HCT116 (cell line): ENCODE measurements at regions not wholly inside any gene's neighbourhood (a gene's known extent, or its start where the extent isn't known, plus 50 kb on each side); places are given as distances from the start of the nearest gene placed in this dataset.

Experiments used
- ATAC-seq: fragments of 200-7000 bp; cut with Tn5 transposase; 2 replicates; pipeline ENCODE4 v1.9.1; 2020; ENCODE audit warnings: mild to moderate bottlenecking, moderate library complexity
- BruUV-seq: library from RNA; stranded (reverse); fragments of 400-500 nt; replicated peaks from 2 replicates; lab custom pipeline; 2021; lab: Mats Ljungman, UMichigan
- CTCF ChIA-PET: fragments of 300-600 bp; sonication (Branson Sonifier 250); formaldehyde crosslinking; loops from one replicate; lab custom pipeline; 2021; ENCODE audit warnings: antibody characterized with exemption; lab: Charles Lee
- POLR2A ChIA-PET: fragments of 300-600, 350-600 bp; sonication (Branson Sonifier 250); formaldehyde crosslinking; loops from one replicate; lab custom pipeline; 2021; ENCODE audit warnings: antibody characterized with exemption; lab: Charles Lee
- RAD21 ChIA-PET, 2 experiments: fragments of 300-600 bp; sonication (Branson Sonifier 250); formaldehyde crosslinking; loops; one replicate each; lab custom pipeline; 2023; ENCODE audit warnings: low total read pairs in 2 of 2; ENCODE audit not compliant: uncharacterized antibody in 2 of 2, unreplicated experiment in 2 of 2, low non-redundant PET in 1 of 2; lab: Charles Lee
- DNase-seq: peaks from one replicate; pipeline ENCODE4 v3.0.0-alpha.2; 2010; ENCODE audit warnings: low read depth, low spot score
- H2AFZ ChIP-seq: fragments of 200-600 bp; shearing (Covaris generic), sonication (generic); 2 replicates; pipeline ENCODE4 v1.6.1; 2017; ENCODE audit warnings: low read depth, mixed run types, mixed read lengths, antibody characterized with exemption, low read length; ENCODE audit not compliant: poor library complexity, severe bottlenecking
- H3K27ac ChIP-seq: 2 replicates; pipeline ENCODE4 v1.5.1; 2012; ENCODE audit warnings: low read depth, low read length
- H3K27me3 ChIP-seq: fragments of 200-600 bp; sonication (generic); 2 replicates; pipeline ENCODE4 v1.6.1; 2016; ENCODE audit warnings: mixed run types, low read length, mixed read lengths; ENCODE audit not compliant: insufficient read depth
- H3K36me3 ChIP-seq, 2 experiments: fragments of 200-500 bp in 1 of 2; fragments of 200-600 bp in 1 of 2; sonication (Bioruptor generic) in 1 of 2; sonication (generic) in 1 of 2; 2 replicates each; pipeline versions ENCODE4 v1.5.1 to v1.6.1; 2014 to 2016; ENCODE audit warnings: low read length in 2 of 2, inconsistent platforms in 1 of 2, mixed read lengths in 1 of 2, mixed run types in 1 of 2; ENCODE audit not compliant: insufficient read depth in 2 of 2, control insufficient read depth in 1 of 2
- H3K4me1 ChIP-seq, 2 experiments: fragments of 200-600 bp in 1 of 2; sonication (generic) in 1 of 2; 2 replicates each; pipeline versions ENCODE4 v1.5.1 to v1.6.1; 2012 to 2017; ENCODE audit warnings: low read length in 2 of 2, inconsistent platforms in 1 of 2, mild to moderate bottlenecking in 1 of 2, mixed read lengths in 1 of 2, mixed run types in 1 of 2, moderate library complexity in 1 of 2; ENCODE audit not compliant: insufficient read depth in 2 of 2, control insufficient read depth in 1 of 2
- H3K4me2 ChIP-seq: fragments of 200-600 bp; sonication (generic); 2 replicates; pipeline ENCODE4 v1.6.1; 2017; ENCODE audit warnings: mixed run types, low read length, mixed read lengths
- H3K4me3 ChIP-seq, 2 experiments: fragments of 200-600 bp in 1 of 2; sonication (generic) in 1 of 2; replicated peaks in 1 of 2; 2 replicates each; pipeline ENCODE4 v1.5.1; 2011 to 2016; ENCODE audit warnings: low read length in 2 of 2, control low read depth in 1 of 2, low read depth in 1 of 2, mild to moderate bottlenecking in 1 of 2, mixed read lengths in 1 of 2, mixed run types in 1 of 2
- H3K79me2 ChIP-seq: fragments of 200-600 bp; sonication (generic); 2 replicates; pipeline ENCODE4 v1.6.1; 2017; ENCODE audit warnings: mild to moderate bottlenecking, mixed run types, low read length, moderate library complexity, mixed read lengths; ENCODE audit not compliant: insufficient read depth
- H3K9ac ChIP-seq: fragments of 200-600 bp; sonication (generic); 2 replicates; pipeline ENCODE4 v1.6.1; 2016; ENCODE audit warnings: low read length, mixed read lengths
- H3K9me2 ChIP-seq: fragments of 200-600 bp; sonication (generic), shearing (Covaris generic); 2 replicates; pipeline ENCODE4 v1.6.1; 2017; ENCODE audit warnings: mixed run types, mild to moderate bottlenecking, moderate library complexity; ENCODE audit not compliant: insufficient read depth
- H3K9me3 ChIP-seq, 2 experiments: fragments of 200-500 bp in 1 of 2; fragments of 200-600 bp in 1 of 2; sonication (Bioruptor generic) in 1 of 2; sonication (generic) in 1 of 2; 2 replicates each; pipeline ENCODE4 v1.6.1; 2014 to 2017; ENCODE audit warnings: low read length in 2 of 2, mixed read lengths in 2 of 2, inconsistent platforms in 1 of 2, low read depth in 1 of 2, mild to moderate bottlenecking in 1 of 2, mixed run types in 1 of 2, moderate library complexity in 1 of 2; ENCODE audit not compliant: control insufficient read depth in 1 of 2, insufficient read depth in 1 of 2
- H4K20me1 ChIP-seq: fragments of 200-600 bp; sonication (generic), shearing (Covaris generic); 2 replicates; pipeline ENCODE4 v1.6.1; 2017; ENCODE audit warnings: mixed run types, mild to moderate bottlenecking, moderate library complexity; ENCODE audit not compliant: insufficient read depth
- CEBPB ChIP-seq: IDR thresholded peaks from 2 replicates; pipeline ENCODE4 v1.6.1; 2012; ENCODE audit warnings: low read depth
- EGR1 ChIP-seq: IDR thresholded peaks from 2 replicates; pipeline ENCODE4 v1.6.1; 2012; ENCODE audit warnings: low read depth
- EZH2 ChIP-seq: fragments of 200-600 bp; sonication (generic); IDR thresholded peaks from 2 replicates; pipeline ENCODE4 v1.6.1; 2017; ENCODE audit warnings: antibody characterized with exemption, mixed run types
- EZH2phosphoT487 ChIP-seq: fragments of 200-600 bp; IDR thresholded peaks from 2 replicates; pipeline ENCODE4 v1.6.1; 2018; ENCODE audit warnings: antibody characterized with exemption, borderline replicate concordance
- FOSL1 ChIP-seq: IDR thresholded peaks from 2 replicates; pipeline ENCODE4 v1.6.1; 2012; ENCODE audit warnings: low read depth
- POLR2AphosphoS5 ChIP-seq: IDR thresholded peaks from 2 replicates; pipeline ENCODE4 v1.6.1; 2011; ENCODE audit warnings: mild to moderate bottlenecking, low read depth, low read length, moderate library complexity
- RAD21 ChIP-seq: IDR thresholded peaks from 2 replicates; pipeline ENCODE4 v1.6.1; 2012; ENCODE audit warnings: low read depth, mild to moderate bottlenecking
- REST ChIP-seq: IDR thresholded peaks from 2 replicates; pipeline ENCODE4 v1.6.1; 2012; ENCODE audit warnings: low read depth
- SIN3A ChIP-seq: IDR thresholded peaks from 2 replicates; pipeline ENCODE4 v1.6.1; 2012; ENCODE audit warnings: low read depth
- SP1 ChIP-seq: IDR thresholded peaks from 2 replicates; pipeline ENCODE4 v1.6.1; 2012; ENCODE audit warnings: low read depth
- SRF ChIP-seq: IDR thresholded peaks from 2 replicates; pipeline ENCODE4 v1.6.1; 2012; ENCODE audit warnings: low read depth
- TCF7L2 ChIP-seq: IDR thresholded peaks from 2 replicates; pipeline ENCODE4 v1.7.0; 2011; ENCODE audit warnings: borderline replicate concordance, inconsistent platforms; ENCODE audit not compliant: insufficient read depth, insufficient read length; ENCODE audit errors: extremely low read depth
- YY1 ChIP-seq: IDR thresholded peaks from 2 replicates; pipeline ENCODE4 v1.6.1; 2011; ENCODE audit warnings: low read length, low read depth, moderate library complexity, mild to moderate bottlenecking; ENCODE audit not compliant: insufficient replicate concordance; ENCODE audit errors: extremely low read depth
- intact Hi-C: fragments of 100-400 bp; cut with micrococcal nuclease; formaldehyde crosslinking; loops from 2 replicates; pipeline ENCODE4 v1.10.0; 2022
- TF ChIP-seq, protein P1 (sequence below): IDR thresholded peaks from 2 replicates; pipeline ENCODE4 v1.6.1; 2012

- H4K20me1 ChIP-seq = no peaks in the 10 kb centered on the region
- TF ChIP-seq FOSL1 (no peak), SIN3A (no peak), REST (no peak), EZH2 (no peak), EZH2phosphoT487 (no peak), SRF (no peak)
- peaks cover 0 to 5% of the 10 kb centered on the region in 2 experiments; a peak in 1 of 4 replicates for H3K9me3 ChIP-seq
- H3K9ac ChIP-seq = no peak overlapping the region
- no peaks in the 10 kb centered on the region for H3K27me3 ChIP-seq
- H3K36me3 ChIP-seq = no peaks in the 10 kb centered on the region
- POLR2A ChIA-PET = no interaction called here
- no peak overlapping the region for H3K27ac ChIP-seq
- H3K9me2 ChIP-seq = no peaks in the 10 kb centered on the region; the same call in 1 of the 2 replicates
- RAD21 ChIA-PET = no interaction called here
- ATAC-seq (no peak), DNase-seq (no peak)
- H2AFZ ChIP-seq = no peak overlapping the region
- peaks cover 0 to 11% of the 10 kb centered on the region in 2 experiments; a peak in 1 of 4 replicates for H3K4me1 ChIP-seq
- H3K4me3 ChIP-seq = no peak overlapping the region
- CTCF ChIA-PET = no interaction called here
- intact Hi-C loops = no loop called here
- no peak overlapping the region for H3K4me2 ChIP-seq
- no TSS peak for BruUV-seq
- no peaks in the 10 kb centered on the region for H3K79me2 ChIP-seq
Measured at GRCh38 chr1:232139444-232139843, 490.5 kb downstream of the SIPA1L2 start.

DNA sequence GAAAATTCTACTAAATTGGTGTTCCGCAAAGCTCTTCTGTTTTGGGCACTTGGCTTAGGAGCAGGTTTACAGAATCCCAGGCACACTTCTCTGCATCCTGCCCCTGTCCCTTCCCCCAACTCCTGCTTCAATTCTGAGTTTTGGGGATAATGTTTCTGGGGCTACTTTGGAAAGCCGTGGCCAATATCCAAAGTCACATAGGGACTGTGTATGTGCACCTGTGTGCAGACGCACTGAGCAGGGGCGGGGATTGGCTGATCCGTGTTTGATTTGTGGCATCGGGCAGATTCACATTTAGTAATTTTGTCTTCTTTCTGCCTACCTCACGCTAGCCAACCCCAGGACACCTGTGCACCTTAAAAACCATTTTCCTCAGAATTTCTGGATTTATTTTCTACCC, 491.9 kb downstream of the SIPA1L2 start:
- H3K9me3 ChIP-seq = peaks cover 0 to 5% of the 10 kb centered on the region in 2 experiments; a peak in 1 of 4 replicates
- no peak overlapping the region for H3K4me3 ChIP-seq
- ATAC-seq (no peak), DNase-seq (no peak)
- no peaks in the 10 kb centered on the region for H3K27me3 ChIP-seq
- H3K27ac ChIP-seq = no peak overlapping the region
- H3K9me2 ChIP-seq = no peaks in the 10 kb centered on the region; the same call in 1 of the 2 replicates
- no peak for TF ChIP-seq SIN3A
- no peak for TF ChIP-seq TCF7L2
- no peak for TF ChIP-seq REST
- no peak for TF ChIP-seq YY1
- no peak for TF ChIP-seq POLR2AphosphoS5
- no peak for TF ChIP-seq SP1
- TF ChIP-seq RAD21 = no peak
- no peak for TF ChIP-seq CEBPB
- TF ChIP-seq, protein P1, sequence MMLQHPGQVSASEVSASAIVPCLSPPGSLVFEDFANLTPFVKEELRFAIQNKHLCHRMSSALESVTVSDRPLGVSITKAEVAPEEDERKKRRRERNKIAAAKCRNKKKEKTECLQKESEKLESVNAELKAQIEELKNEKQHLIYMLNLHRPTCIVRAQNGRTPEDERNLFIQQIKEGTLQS = no peak
- TF ChIP-seq EGR1 = no peak
- intact Hi-C loops = no loop called here
- ChIA-PET CTCF (interaction anchor here (0.7 kb wide), 1 partner anchor 10 kb away, joined by 3 read pairs; no protein-coding TSS in a partner anchor), RAD21 (no interaction called here), POLR2A (no interaction called here)
- no peak overlapping the region for H3K4me2 ChIP-seq
- BruUV-seq = no TSS peak
- no peaks in the 10 kb centered on the region for H3K79me2 ChIP-seq
- peaks cover 0 to 9% of the 10 kb centered on the region in 2 experiments; a peak in 1 of 4 replicates for H3K4me1 ChIP-seq
- H3K9ac ChIP-seq = no peak overlapping the region
- H4K20me1 ChIP-seq = no peaks in the 10 kb centered on the region
- no peaks in the 10 kb centered on the region for H3K36me3 ChIP-seq
- H2AFZ ChIP-seq = no peak overlapping the region
